Mesothelial cell of epicardium (in vitro differentiated cells): ENCODE measurements at regions not wholly inside any gene's neighbourhood (a gene's known extent, or its start where the extent isn't known, plus 50 kb on each side); places are given as distances from the start of the nearest gene placed in this dataset.
A peak's percentile ranks its signal among the peaks of the same experiment; 100 is the strongest.

Experiments
- DNase-seq, 2 experiments: peaks; one replicate each; pipeline ENCODE4 v3.0.0; 2021; ENCODE audit warnings: low spot score in 2 of 2; ENCODE audit not compliant: unreplicated experiment in 2 of 2
- H3K27ac Mint-ChIP-seq: 2 replicates; pipeline ENCODE4 v1.8.0; 2021; ENCODE audit warnings: mixed read lengths
- H3K27me3 Mint-ChIP-seq: 2 replicates; pipeline ENCODE4 v1.8.0; 2021; ENCODE audit warnings: low read depth, mixed read lengths
- H3K36me3 Mint-ChIP-seq: 2 replicates; pipeline ENCODE4 v1.8.0; 2021; ENCODE audit warnings: mixed read lengths
- H3K4me1 Mint-ChIP-seq: 2 replicates; pipeline ENCODE4 v1.8.0; 2021; ENCODE audit warnings: mixed read lengths
- H3K4me3 Mint-ChIP-seq: 2 replicates; pipeline ENCODE4 v1.8.0; 2021; ENCODE audit warnings: mild to moderate bottlenecking, moderate library complexity, mixed read lengths
- H3K9me3 Mint-ChIP-seq: 2 replicates; pipeline ENCODE4 v1.8.0; 2021; ENCODE audit warnings: mixed read lengths
- TF ChIP-seq, protein P1 (sequence below): fragments of 200-600 bp; sonication (generic); IDR thresholded peaks from one replicate; pipeline ENCODE4 v1.5.0; 2021; ENCODE audit warnings: antibody characterized with exemption; ENCODE audit not compliant: unreplicated experiment

DNA sequence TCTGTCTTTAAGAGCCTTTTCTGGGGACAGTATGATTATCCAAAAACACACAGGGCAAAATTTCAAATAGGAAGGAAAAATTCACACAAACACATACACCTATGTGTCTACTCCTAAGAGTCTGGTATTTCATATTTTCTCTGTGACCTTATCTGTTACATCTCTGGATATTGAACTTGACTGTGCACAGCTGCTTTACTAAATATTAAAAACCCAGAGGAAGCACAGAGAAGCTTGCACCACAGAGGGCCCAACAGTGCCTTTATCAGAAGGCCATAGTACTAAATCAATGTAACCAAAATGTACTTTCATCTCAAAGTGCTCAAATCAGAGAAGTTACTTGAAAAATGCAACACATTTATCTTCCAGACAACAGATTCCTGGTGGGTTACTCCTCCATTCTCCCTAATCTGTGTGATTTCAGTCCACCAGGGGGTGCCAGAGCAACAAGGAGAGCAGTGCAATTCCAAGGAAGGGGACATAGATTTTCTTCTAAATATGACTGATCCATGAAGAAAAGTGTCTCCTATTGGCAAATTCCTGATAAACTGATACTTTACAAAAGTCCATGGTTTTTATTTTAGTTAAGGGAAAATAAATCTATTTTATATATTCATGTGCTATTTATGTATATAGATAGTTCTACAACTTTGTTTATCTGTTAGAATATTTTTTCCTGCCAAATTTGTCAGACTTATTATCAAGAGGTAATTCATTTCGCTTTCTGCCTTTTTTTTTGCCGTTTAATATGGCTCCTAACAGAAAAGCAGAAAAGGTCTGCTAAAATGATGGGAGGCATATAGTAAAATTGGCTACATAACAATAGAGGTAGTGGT lies 617.6 kb downstream of the LRFN5 start:
- H3K27me3 Mint-ChIP-seq = no peaks in the 10 kb centered on the region
- peak; percentile 57 to 81 for DNase-seq

DNA sequence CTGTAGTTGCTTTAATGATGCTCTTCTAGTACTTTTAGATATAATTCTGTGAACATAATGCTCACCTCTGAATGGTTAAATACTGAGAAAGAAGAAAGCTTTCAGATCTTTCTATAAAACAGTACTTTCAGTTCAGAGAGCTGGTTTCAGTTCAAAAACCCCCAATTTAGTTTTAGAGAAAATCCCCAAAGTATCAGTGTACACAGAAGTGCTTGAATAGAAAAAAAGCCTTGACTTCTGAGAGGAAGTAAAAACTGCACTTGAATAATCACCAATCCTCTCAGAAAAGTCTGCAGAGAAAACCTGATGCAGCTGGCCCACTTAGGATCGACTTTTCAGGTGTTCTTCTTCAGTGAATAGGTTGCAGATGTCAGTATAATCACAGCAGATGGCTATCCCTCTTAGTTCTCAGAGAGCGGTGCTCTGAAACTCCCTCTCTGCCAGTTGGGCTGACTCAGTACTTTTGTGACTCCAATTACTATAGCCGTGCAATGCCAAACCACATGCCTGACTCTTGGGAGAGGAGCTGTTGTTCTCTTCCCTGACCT lies 616.3 kb downstream of the LRFN5 start:
- Mint-ChIP-seq H3K27me3 (no peaks in the 10 kb centered on the region), H3K4me3 (no peak overlapping the region), H3K27ac (peak overlapping the region; percentile 14), H3K36me3 (no peaks in the 10 kb centered on the region), H3K4me1 (peaks cover 22% of the 10 kb centered on the region), H3K9me3 (peaks cover 13% of the 10 kb centered on the region)
- DNase-seq = no peak
- TF ChIP-seq, protein P1, sequence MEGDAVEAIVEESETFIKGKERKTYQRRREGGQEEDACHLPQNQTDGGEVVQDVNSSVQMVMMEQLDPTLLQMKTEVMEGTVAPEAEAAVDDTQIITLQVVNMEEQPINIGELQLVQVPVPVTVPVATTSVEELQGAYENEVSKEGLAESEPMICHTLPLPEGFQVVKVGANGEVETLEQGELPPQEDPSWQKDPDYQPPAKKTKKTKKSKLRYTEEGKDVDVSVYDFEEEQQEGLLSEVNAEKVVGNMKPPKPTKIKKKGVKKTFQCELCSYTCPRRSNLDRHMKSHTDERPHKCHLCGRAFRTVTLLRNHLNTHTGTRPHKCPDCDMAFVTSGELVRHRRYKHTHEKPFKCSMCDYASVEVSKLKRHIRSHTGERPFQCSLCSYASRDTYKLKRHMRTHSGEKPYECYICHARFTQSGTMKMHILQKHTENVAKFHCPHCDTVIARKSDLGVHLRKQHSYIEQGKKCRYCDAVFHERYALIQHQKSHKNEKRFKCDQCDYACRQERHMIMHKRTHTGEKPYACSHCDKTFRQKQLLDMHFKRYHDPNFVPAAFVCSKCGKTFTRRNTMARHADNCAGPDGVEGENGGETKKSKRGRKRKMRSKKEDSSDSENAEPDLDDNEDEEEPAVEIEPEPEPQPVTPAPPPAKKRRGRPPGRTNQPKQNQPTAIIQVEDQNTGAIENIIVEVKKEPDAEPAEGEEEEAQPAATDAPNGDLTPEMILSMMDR = no peak

More for the DNA sequence above, 617.6 kb downstream of the LRFN5 start:
- no peak overlapping the region for H3K4me3 Mint-ChIP-seq
- H3K9me3 Mint-ChIP-seq = peaks cover 14% of the 10 kb centered on the region
- H3K27ac Mint-ChIP-seq = no peak overlapping the region
- H3K36me3 Mint-ChIP-seq = no peaks in the 10 kb centered on the region
- H3K4me1 Mint-ChIP-seq = peaks cover 22% of the 10 kb centered on the region
- TF ChIP-seq, protein P1 = peak; percentile 85

DNA sequence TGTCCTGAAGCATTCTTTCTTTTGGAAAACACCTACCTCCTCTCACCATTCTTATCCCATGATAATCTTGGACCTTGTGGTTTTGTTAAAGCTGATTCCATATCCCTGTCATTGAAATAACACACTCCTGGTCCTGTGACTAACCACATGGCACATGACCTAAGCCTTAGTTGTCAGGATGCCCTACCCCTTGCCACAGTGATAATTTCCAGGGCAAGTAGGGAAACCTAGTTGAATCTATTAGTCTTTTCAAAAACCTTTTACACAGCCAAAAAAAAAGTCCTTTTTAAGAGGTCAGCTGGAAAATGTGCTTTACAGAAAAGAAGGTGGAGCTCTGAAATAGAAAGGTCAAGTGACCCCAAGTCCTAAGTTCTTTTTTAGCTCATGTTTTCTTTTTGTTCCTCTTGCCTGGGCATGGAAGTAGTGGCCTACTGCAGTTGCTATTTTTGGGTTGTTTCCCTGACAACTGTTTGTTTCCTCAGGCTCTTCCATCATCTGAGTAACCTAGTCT lies 608.4 kb downstream of the LRFN5 start:
- no peak overlapping the region for H3K4me3 Mint-ChIP-seq
- no peaks in the 10 kb centered on the region for H3K36me3 Mint-ChIP-seq
- H3K27ac Mint-ChIP-seq = no peak overlapping the region
- no peaks in the 10 kb centered on the region for H3K27me3 Mint-ChIP-seq
- H3K9me3 Mint-ChIP-seq = no peaks in the 10 kb centered on the region
- no peaks in the 10 kb centered on the region for H3K4me1 Mint-ChIP-seq
- no peak for DNase-seq
- TF ChIP-seq, protein P1 = no peak

DNA sequence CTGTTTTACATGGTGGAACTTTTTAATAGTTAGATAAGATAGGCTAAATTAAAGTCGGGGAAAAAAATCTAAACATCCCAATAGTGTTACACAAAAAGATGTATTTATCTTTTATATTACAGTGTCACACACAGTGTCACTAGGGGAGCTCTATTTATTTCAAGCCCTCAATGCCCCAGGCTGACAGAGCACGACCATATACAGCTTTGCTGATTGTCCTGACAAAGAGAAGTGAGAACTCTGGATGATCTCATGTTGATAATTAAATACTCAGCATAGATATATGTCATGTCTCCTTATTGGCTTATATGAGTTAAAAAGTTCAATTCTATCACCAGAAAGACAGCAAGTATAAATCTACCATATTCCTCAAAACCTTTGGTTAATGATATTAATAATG lies 594.3 kb downstream of the LRFN5 start:
- no peak overlapping the region for H3K27ac Mint-ChIP-seq
- no peaks in the 10 kb centered on the region for H3K9me3 Mint-ChIP-seq
- no peaks in the 10 kb centered on the region for H3K36me3 Mint-ChIP-seq
- no peaks in the 10 kb centered on the region for H3K4me1 Mint-ChIP-seq
- no peak for DNase-seq
- H3K4me3 Mint-ChIP-seq = no peak overlapping the region
- TF ChIP-seq, protein P1 = no peak
- H3K27me3 Mint-ChIP-seq = no peaks in the 10 kb centered on the region

DNA sequence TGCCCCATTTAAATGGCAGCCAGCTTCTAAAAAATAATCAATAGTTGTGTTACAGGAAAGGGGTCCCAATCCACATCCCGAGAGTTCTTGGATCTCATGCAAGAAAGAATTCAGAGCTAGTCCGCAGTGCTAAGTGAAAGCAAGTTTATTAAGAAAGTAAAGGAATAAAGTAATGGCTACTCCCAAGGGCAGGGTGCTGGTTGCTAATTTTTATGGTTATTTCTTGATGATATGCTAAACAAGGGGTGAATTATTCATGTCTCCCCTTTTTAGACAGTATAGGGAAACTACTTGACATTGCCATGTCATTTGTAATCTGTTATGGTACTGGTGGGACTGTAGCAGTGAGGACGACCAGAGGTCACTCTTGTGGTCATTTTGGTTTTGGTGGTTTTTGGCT lies 591.3 kb downstream of the LRFN5 start:
- Mint-ChIP-seq H3K9me3 (no peaks in the 10 kb centered on the region), H3K27ac (no peak overlapping the region), H3K36me3 (no peaks in the 10 kb centered on the region), H3K4me3 (no peak overlapping the region), H3K27me3 (no peaks in the 10 kb centered on the region), H3K4me1 (peaks cover 4% of the 10 kb centered on the region)
- TF ChIP-seq, protein P1 = no peak
- no peak for DNase-seq
